22Rv1 (cell line): ENCODE measurements at regions not wholly inside any gene's neighbourhood (a gene's known extent, or its start where the extent isn't known, plus 50 kb on each side); places are given as distances from the start of the nearest gene placed in this dataset.

Source experiments
- CTCF ChIP-seq: fragments of 450-650 bp; IDR thresholded peaks from 2 replicates; pipeline ENCODE4 v1.5.1; 2017; ENCODE audit warnings: mild to moderate bottlenecking
- ZFX ChIP-seq: fragments of 450-650 bp; IDR thresholded peaks from 2 replicates; pipeline ENCODE4 v1.6.1; 2017; ENCODE audit warnings: antibody characterized with exemption, borderline replicate concordance

GRCh38 chr9:84059936-84060335 lies 79.3 kb downstream of the RMI1 start:
- TF ChIP-seq CTCF = no peak
- TF ChIP-seq ZFX = no peak
